ENCODE measurements at regions not wholly inside any gene's neighbourhood (a gene's known extent, or its start where the extent isn't known, plus 50 kb on each side); places are given as distances from the start of the nearest gene placed in this dataset.

DNA sequence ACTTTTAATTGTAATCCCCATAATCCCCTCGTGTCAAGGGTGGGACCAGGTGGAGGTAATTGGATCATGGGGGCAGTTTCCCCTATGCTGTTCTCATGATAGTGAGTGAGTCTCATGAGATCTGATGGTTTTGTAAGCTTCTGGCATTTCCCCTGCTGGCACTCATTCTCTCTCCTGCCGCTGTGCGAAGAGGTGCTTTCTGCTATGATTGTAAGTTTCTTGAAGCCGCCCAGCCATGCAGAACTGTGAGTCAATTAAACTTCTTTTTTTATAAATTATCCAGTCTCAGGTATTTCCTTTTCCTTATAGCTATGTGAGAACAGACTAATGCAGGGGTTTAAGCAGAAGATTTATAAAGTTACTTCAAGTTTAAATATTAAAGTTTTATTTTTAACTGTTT is 655.2 kb downstream of the EPHA4 start:
- Histone ChIP-seq H2BK15ac (ENCODE audit: low read depth, low read length) (no peak overlapping the region), H3K79me1 (ENCODE audit: insufficient read depth, low read depth, low read length, poor library complexity, severe bottlenecking) (no peaks in the 10 kb centered on the region), H3K23me2 (ENCODE audit: insufficient read length, low read depth, low read length, poor library complexity, severe bottlenecking) (no peaks in the 10 kb centered on the region), H2AFZ (ENCODE audit: low read length) (no peak overlapping the region), H2BK5ac (ENCODE audit: insufficient read length, low read length) (no peak overlapping the region), H3T11ph (ENCODE audit: low read length) (no peak overlapping the region), H4K91ac (ENCODE audit: insufficient read length, low read depth, low read length) (no peak overlapping the region), H3K23ac (ENCODE audit: insufficient read length, low read depth, low read length) (no peak overlapping the region), H2BK120ac (ENCODE audit: low read depth, low read length, poor library complexity, severe bottlenecking) (no peak overlapping the region), H3K9ac (ENCODE audit: extremely low read depth, insufficient read length, low read length) (no peak overlapping the region), H4K20me1 (ENCODE audit: control insufficient read depth, insufficient read depth, insufficient read length) (no peaks in the 10 kb centered on the region), H2BK12ac (ENCODE audit: insufficient read length, low read depth, low read length) (no peak overlapping the region), H2BK20ac (ENCODE audit: low read depth, low read length, poor library complexity, severe bottlenecking) (no peak overlapping the region), H3K56ac (ENCODE audit: insufficient read length, low read depth, low read length) (no peak overlapping the region), H3K79me2 (ENCODE audit: insufficient read depth, low read length) (no peaks in the 10 kb centered on the region), H2AK5ac (ENCODE audit: insufficient read length, low read length) (no peak overlapping the region), H3K9me3 (ENCODE audit: control insufficient read depth, low read depth, low read length) (no peaks in the 10 kb centered on the region), H4K8ac (replicated peaks; ENCODE audit: insufficient read length, low read depth, low read length) (no peak overlapping the region), H3K4me2 (ENCODE audit: insufficient read depth, insufficient read length, low read length) (no peak overlapping the region), H3K27ac (ENCODE audit: insufficient read length, low read depth, low read length) (no peak overlapping the region), H3K4ac (ENCODE audit: low read depth, low read length) (no peak overlapping the region), H3K18ac (ENCODE audit: insufficient read length, low read depth, low read length) (no peak overlapping the region), H3K4me1 (ENCODE audit: insufficient read depth, low read length) (no peaks in the 10 kb centered on the region), H3K27me3 (ENCODE audit: insufficient read depth, low read length) (no peaks in the 10 kb centered on the region), H3K14ac (ENCODE audit: insufficient read depth, low read length) (no peak overlapping the region), H4K5ac (ENCODE audit: insufficient read length, low read depth, low read length) (no peak overlapping the region)
- Mint-ChIP-seq H3K9me3 (no peaks in the 10 kb centered on the region; a peak in 2 of 5 replicates), H3K27ac (no peak overlapping the region), H3K4me1 (no peaks in the 10 kb centered on the region), H3K4me3 (no peak overlapping the region), H3K27me3 (ENCODE audit: low read depth) (no peaks in the 10 kb centered on the region), H3K36me3 (ENCODE audit: insufficient read depth in 1 of 3, low read depth in 3 of 3) (no peaks in the 10 kb centered on the region)
- DNase-seq = no peak
- no peak for TF ChIP-seq CTCF (conservative IDR thresholded peaks at IDR 0.05)
- WGBS (ENCODE audit: extremely low coverage, insufficient read length, low lambda C conversion rate) = no CpG with 5 or more reads among the region's 4 CpGs
